Sigmoid colon (tissue), 3 donors: ENCODE measurements at regions not wholly inside any gene's neighbourhood (a gene's known extent, or its start where the extent isn't known, plus 50 kb on each side); places are given as distances from the start of the nearest gene placed in this dataset.

Experiments used
- CTCF ChIP-seq, 4 experiments: fragments of 450-650 bp in 3 of 4; fragments of 200-600 bp in 1 of 4; IDR thresholded peaks; one replicate each; pipeline ENCODE4 v1.5.1; 2016 to 2019; ENCODE audit warnings: antibody characterized with exemption in 4 of 4, mild to moderate bottlenecking in 3 of 4, moderate library complexity in 2 of 4
- POLR2A ChIP-seq, 2 donors: fragments of 450-650 bp; IDR thresholded peaks; one replicate each; pipeline ENCODE4 v1.6.1; 2016; ENCODE audit warnings: antibody characterized with exemption in 2 of 2, mild to moderate bottlenecking in 2 of 2, moderate library complexity in 2 of 2

- TF ChIP-seq CTCF (IDR thresholded peaks at IDR 0.05) (no peak), POLR2A (IDR thresholded peaks at IDR 0.05) (no peak)
These were observed 68.7 kb upstream of the KCNG1 start for GRCh38 chr20:51091406-51092195.
